ENCODE measurements at regions not wholly inside any gene's neighbourhood (a gene's known extent, or its start where the extent isn't known, plus 50 kb on each side); places are given as distances from the start of the nearest gene placed in this dataset.

DNA sequence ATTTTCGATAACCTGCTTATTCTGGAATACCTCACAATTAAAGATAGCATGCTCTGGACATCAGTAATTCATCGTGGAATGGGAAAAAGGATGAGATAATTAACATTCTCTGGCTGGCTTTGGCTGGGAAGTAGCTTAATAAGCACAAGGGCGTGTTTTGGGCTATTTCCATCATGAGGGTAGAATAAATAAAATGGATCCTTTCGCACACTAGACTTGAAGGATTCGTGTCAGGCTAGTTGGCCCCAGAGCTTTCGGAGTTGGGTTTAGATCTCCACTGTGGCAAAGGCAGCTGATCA is 151.2 kb upstream of the ADRA1B start:
- no peak for DNase-seq

DNA sequence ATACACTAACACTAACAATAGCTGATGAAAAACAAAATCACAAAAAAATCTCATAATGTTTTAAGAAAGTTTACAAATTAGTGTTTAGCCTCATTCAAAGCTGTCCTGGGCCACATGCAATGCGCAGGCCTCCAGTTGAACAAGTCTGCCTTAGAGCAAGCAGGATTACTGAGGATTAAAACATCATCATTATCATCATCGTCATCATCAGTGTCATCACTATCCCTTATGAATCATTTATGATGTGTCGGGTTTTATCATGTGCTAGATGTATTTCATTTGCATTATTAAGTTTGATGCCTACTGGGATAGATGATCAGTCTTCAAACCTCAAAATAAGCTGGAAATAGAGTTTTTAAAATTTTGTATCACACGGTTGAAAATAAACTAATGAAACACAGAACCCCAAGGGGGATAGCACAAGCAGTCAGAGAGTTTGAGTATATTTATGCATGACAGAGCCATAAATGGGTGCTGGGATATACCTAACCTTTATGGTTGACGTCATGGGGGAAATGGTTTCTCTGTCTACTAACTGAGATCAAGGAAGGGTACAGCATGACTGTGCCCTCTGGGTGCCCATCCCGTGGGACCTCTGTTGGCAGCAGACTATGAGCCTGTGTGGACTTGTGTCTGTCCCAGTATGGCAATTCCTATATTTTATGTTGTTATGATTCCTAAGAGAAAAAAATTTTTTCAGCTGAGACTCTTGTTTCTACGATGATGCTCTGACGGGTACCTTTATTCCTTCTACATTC is 150.3 kb upstream of the ADRA1B start:
- no peak for DNase-seq

DNA sequence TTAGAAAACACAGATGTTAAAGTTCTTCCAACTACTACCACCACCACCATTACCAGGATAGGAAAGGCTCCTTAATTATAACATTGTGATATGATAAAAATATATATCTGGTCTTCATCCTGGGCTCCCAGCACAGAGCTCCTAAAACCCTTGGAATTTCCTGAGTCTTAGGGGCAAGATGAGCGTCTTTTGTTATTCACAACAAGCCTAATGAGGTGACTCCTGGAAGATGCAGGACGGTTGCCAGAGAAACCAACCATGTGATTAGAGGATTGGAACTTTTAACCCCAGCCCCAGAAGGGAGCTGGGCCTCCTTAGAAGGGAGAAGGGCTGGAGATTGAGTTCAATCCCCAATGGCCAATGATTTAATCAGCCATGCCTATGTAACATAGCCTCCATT is 148.0 kb upstream of the ADRA1B start:
- DNase-seq, result no peak

DNA sequence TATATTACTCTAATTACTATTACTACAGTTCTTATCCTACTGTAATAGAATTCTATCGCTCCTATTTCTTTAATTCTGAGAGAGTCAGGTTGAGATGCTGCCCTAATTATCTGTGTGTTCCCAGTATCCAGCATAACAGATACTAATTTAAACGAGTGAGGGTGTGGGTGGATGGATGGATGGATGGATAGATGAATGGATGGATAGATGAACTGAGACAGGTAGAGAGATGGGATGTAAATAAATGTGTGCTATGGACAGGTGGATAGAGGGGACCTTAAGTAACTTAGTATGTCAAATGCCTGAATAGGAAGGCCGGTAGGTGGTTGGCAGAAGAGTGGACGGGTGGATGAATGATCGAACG is 143.6 kb upstream of the ADRA1B start:
- DNase-seq, result no peak

DNA sequence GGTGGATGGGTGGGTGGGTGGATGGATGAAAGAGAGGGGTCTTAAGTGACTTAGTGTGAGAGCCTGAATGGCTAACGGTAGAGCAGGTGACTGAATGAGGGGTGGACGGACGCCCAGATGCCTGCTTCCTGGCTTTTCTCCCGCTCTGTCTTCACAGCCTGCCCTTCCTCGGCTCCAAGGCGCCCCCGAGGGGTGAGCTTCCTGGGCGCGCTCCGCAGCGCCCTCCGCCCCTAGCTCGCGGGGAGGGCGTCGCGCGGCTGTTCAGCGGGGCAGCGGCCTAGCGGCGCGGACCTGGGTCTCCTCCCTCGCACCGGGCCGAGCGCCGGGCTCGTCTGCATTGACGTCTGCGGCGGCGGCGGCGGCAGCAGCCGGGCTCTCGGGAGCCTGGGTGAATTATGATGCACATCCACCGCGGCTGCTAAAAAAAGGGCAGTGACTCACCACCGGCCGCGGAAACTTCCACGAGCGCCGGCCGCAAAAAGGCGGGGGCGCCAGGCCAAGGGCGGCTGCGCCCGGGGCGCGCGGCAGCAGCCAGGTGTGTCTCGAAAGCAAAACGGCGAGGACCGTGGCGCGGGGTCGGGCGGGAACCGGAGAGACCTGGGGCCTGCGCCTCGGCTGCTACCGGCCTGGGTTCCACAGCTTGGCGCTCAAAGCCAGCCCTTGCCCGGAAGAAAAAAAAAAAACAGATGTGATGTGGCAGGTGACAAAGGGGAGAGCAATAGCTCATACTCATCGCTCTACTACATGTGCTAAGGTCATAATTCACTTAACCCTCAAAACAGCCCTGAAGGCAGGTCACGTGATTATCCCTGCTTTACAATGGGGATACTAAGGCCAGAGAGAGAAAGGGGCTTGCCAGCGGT is 143.0 kb upstream of the ADRA1B start:
- DNase-seq, result peak; percentile 83 to 85

DNA sequence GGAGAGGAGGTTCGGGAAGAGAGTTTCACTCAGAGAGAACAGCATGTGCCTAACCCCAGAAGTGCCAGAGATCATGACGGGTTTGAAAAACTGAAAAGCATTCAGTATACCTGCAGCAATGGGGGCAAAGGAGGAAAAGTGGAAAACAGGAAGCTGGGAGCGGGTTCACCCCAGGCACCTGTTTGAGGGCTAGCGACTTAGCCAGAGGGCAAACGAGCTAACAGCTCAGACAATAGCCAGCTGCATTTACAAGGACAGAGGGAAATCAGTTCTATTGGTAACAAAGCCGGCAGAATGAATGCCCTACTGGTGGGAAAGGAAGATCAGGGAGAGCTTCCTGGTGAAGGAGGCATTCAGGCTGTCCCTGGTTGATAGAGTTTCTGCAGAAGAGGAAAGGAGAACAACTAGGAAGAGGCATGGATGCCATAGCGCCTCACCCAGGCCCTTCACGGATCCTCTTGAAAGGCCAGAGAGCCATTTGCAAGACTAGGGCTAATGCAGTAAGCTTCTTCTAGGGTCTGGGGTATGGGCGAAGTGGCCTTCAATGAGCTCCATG is 141.7 kb upstream of the ADRA1B start:
- no peak for DNase-seq

DNA sequence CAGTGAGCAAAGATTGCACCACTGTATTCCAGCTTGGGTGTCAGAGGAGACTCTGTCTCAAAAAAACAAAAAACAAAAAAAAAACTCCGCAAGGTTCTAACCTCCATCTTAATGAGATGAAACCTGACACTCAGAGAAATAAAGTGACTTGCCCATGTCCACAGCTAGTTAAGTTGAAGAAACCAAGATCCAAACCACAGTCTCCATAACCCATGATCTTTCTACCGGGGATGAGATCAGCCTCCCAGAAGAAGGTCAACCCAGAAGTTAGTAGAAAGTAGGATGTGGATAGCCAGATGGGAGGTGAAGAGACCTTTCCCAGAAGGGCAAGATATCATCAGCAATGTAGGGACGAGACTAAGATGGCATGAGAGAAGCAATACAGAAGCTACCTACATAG is 140.4 kb upstream of the ADRA1B start:
- no peak for DNase-seq

DNA sequence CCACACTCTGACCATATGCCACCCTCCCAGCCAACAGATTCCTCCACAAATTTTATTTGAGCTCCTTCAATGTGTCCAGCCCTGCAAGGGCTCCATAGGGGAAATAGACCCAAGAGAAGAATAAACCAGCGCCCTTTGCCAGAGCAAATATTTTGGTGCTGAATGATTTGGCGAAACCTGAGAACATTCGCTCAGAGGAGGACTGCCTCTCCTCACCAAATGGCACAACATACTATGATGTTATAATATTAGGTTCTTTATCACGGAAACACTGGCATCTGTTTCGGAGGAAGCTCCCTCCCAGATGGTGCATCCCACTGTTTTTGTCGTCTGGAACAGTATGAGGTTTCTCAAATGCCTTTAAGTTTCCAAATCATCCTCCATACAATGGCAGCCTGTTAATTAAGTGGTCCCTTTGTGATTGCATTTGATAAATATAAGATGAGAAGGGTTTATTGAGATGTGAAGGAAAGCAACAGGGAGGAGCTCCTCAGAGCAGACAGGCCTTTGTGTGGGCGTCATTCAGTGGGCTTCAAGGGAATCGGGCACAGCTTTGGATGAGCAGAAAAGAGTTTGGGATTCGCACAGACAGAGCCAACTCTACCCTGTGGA is 139.1 kb upstream of the ADRA1B start:
- DNase-seq, result no peak

- DNase-seq, result no peak
These were observed 136.8 kb upstream of the ADRA1B start for GRCh38 chr5:159779481-159779880.

DNA sequence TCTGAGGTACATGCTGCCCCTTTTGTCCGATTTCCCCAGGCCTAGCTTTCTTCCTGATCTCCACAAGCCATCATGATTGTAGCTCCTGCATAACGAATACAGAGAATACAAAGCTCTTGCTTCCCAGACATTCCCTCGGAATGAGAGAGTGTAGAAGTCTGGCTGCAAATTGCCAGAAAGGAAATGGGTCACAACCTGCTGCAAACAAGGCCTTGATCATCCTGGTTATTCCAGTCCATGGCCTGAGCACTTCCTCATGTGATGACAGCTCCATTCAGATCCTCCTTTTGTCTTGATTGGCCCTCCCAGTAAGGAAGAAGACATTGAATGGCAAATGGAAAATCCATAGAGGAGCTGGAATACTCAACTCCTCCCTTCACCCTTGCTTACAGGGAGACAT is 136.0 kb upstream of the ADRA1B start:
- no peak for DNase-seq

GRCh38 chr5:159781626-159782157 is 134.6 kb upstream of the ADRA1B start:
- DNase-seq, result no peak

DNA sequence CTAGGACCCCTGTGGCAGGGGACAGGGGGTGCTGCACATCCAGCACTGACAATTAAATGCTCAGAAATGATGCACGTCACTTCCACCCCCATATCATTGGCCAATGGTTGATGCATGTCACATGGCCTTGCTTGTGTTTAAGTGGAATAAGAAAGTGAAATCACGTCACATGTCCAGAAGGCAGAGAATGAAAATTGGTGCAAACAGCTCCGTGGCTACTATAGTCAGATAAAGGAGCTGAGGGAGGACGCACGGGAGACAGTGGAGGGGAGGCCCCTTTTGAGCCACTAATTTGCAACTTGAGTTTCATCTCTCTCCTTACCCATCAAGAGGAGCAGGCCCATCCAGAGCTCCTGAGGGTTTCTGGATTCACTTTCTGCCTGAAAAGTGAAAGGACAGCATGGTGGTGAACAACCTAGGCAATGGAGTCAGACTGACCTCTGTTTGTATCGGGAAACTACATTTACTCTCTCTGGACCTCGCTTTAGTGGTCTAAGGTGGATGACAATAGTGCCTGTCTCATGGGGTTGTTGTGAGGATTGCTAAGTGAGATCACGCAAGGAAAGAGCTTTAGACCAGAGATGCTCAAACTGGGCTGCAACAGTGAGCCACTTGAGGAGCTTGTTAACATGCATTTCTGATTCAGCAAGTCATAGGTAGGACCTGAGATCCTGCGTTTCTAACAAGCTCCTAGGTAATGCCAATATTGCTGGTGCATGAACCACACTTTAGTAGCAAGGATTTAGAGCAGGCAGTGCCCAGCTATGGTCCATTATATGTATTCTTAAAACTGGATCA is 133.9 kb upstream of the ADRA1B start:
- peak in 1 of 2 experiments; percentile 14 for DNase-seq

DNA sequence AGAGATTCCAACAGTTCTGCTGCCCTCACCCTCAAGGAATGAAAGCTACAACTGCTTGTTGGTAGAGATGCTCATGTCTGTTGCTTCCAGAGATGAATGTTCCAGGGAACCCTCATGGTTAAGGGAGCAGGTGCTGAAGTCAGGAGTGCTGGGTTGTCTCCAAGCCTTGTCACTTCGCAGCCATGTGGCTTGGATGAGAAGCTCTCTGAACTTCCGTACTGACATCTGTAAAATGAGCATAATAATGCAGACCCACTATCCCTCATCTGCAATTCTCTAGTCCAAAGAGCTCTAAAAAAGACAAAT is 133.3 kb upstream of the ADRA1B start:
- DNase-seq, result no peak

GRCh38 chr5:159783726-159784247 is 132.5 kb upstream of the ADRA1B start:
- DNase-seq, result no peak

DNA sequence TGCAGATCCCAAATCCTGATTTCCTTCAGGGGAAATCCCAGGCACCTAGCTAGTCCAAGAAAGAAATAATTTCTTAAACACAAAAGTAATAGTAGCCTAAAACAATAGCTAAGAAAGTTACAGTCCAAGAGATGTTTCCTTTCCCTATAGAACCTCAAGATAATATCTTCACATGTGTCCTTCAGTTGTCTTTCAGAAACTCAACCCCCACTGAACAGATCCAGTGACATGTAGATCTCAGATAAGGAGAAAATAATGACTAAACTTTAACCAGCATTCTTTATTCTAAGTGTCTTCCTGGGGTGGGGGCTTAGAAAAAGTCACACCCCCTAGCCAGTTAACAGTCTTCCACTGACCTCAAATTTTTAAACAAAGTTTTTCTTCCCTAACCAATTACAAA is 131.3 kb upstream of the ADRA1B start:
- DNase-seq, result no peak

DNA sequence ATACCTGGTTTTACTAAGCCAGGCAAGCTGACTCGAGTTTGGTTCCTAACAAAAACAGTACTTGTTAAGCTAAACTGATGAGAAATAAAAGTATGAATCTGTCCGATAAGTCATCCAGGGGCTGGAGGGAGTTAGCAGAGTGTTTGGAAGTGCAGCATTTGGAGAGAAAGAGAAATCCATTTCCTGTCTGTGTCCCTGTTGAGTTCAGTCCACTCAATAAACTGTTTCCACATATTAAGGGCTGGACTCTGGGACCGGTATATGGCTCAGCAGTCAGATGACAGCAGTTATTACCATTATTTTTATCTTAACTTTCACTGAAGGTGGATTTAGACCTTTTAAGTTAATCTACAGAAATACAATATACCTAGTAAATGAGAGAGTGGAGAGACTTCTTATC is 130.6 kb upstream of the ADRA1B start:
- no peak for DNase-seq

DNA sequence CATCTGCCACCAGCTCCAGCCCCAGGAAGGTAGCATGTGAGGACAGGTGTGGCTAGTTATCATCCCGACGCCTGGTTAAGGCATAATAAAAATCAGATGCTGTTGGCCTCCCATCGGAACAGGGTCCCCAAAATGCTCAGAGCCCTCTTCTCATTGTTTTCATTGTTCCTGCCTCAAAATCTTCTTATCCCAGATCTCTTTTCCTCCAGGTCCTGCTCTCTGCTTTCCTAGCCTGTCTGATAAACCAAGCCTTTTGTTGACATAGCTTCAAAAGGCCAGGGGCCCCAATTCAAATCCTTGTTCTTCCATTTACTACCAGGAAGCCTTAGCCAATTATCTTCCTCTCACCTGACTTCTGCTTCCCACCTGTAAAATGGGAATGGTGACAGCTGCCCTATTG is 130.1 kb upstream of the ADRA1B start:
- DNase-seq, result no peak

DNA sequence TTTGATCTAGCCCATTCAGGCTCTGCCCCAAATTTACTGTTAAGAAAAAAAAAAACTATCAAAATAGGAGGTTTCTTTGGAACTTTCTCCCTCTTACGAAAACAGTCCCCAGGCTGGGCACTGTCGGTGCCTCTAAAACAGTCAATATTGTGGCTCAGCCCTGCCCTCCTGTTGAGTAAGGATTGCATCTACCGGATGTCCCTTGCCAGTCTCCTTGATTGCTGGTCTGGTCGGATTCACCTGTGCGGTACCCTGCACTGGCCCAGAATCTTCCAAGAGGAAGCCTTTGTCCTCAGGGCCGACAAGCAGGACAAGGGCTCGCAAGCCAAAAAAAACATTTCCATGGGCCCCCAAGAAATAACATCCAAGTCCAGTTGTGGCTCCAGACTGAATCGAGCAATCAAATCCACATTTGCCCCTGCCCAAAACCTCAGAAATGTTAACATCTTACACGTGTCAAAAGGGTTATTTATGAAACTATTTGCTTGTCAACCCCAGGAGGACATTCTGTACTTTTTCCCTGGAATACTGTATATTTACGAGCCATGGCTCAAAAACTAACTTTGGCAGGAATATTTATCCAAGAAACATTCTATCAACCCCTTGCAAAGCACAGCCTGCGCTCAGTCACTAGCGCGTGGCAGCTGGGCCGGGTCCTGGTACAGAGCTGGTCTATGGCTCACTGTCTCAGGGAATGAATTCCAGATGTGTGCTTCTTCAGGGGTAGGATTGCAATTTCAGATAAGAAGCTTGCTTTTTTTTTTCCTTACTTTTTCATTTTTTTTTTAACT is 129.2 kb upstream of the ADRA1B start:
- no peak for DNase-seq

- no peak for DNase-seq
These were observed 128.4 kb upstream of the ADRA1B start for GRCh38 chr5:159787837-159788236.

- DNase-seq, result no peak
These were observed 127.4 kb upstream of the ADRA1B start for GRCh38 chr5:159788835-159789331.

DNA sequence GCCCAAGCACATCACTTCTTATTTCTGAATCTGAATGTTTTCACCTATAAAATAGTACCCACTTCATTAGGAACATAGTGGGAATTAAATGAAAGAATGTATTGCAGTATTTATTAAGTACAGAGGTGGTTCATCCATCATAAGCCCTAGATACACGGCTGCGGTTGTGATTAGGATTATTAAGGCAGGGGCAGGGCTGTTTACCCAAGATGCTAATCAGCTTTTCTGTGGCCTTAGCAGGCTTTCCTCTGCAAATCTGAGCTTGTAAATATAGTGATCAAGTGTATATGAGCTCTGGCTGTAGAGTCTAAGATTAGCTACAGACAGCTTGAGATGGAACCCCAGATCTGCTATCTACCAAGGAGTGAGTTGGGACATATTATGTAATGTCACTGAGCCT is 124.1 kb upstream of the ADRA1B start:
- no peak for DNase-seq

Data from activated CD4-positive, alpha-beta T cell treated with anti-CD3 and anti-CD28 coated beads, Interleukin-2, amount 50 U/mL, for 48 hours (primary cell).